ENCODE measurements at regions not wholly inside any gene's neighbourhood (a gene's known extent, or its start where the extent isn't known, plus 50 kb on each side); places are given as distances from the start of the nearest gene placed in this dataset.

DNA sequence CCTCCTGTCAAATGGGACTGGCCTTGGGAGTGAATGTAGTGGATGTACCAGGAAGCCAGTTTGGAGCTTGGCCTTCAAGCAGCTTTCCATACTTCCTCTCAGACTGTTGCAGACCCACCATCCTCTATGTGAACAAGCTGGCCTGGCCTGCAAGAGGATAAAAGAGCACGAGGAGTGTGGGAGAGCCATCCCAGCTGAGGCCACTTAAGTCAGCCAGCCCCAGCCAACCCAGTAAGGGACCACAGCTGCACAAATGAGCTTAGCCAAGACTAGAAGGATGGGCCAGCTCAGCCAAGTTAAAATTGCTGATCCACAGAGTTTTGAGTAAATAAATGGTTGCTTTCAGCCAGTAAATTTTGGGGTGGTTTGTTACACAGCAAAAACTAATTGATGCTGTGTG lies 156.9 kb upstream of the SOX4 start:
- Histone ChIP-seq H3K27me3 (ENCODE audit: control insufficient read depth in 3 of 3, insufficient read depth in 3 of 3, low read length in 3 of 3) (no peaks in the 10 kb centered on the region), H3K4me3 (ENCODE audit: low read depth in 1 of 3, low read length in 3 of 3) (no peak overlapping the region), H3K4me1 (ENCODE audit: control insufficient read depth in 3 of 3, insufficient read depth in 2 of 3, low read depth in 1 of 3, low read length in 2 of 3) (no peaks in the 10 kb centered on the region), H3K36me3 (ENCODE audit: control insufficient read depth in 3 of 3, insufficient read depth in 2 of 3, low read depth in 1 of 3, low read length in 3 of 3) (no peaks in the 10 kb centered on the region), H3K27ac (ENCODE audit: low read depth in 1 of 3, low read length in 2 of 3) (no peak overlapping the region), H3K9me3 (ENCODE audit: control insufficient read depth in 2 of 2, insufficient read depth in 1 of 2, low read depth in 1 of 2, low read length in 1 of 2) (peaks cover 0 to 3% of the 10 kb centered on the region in 2 donors)
- 69 to 100% (median 78%) methylated on average over 1 of the region's 1 CpG for WGBS, 3 donors
- no peak for FAIRE-seq
- no peak for DNase-seq

DNA sequence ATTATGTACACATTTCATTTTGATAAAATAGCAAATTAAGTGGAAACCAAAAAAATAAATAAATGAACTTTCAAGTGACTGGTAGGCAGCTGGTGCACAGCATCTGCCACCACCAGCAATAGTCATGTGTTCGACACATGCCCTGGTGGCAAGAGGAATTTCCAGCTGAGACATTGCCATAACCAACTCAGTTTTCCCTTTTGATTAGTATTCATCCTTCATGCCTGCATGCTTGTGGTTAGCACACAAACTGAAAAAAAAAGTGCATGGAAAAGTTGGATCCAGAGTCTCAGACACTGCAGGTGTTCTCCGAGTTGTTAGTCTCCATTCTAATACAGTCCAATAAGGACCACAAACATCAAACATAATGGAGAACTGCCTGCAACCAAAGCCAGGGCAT lies 156.0 kb upstream of the SOX4 start:
- FAIRE-seq = no peak
- Histone ChIP-seq H3K4me1 (ENCODE audit: control insufficient read depth in 3 of 3, insufficient read depth in 2 of 3, low read depth in 1 of 3, low read length in 2 of 3) (no peaks in the 10 kb centered on the region), H3K4me3 (ENCODE audit: low read depth in 1 of 3, low read length in 3 of 3) (no peak overlapping the region), H3K27me3 (ENCODE audit: control insufficient read depth in 3 of 3, insufficient read depth in 3 of 3, low read length in 3 of 3) (no peaks in the 10 kb centered on the region), H3K36me3 (ENCODE audit: control insufficient read depth in 3 of 3, insufficient read depth in 2 of 3, low read depth in 1 of 3, low read length in 3 of 3) (no peaks in the 10 kb centered on the region), H3K27ac (ENCODE audit: low read depth in 1 of 3, low read length in 2 of 3) (no peak overlapping the region), H3K9me3 (ENCODE audit: control insufficient read depth in 2 of 2, insufficient read depth in 1 of 2, low read depth in 1 of 2, low read length in 1 of 2) (no peaks in the 10 kb centered on the region)
- 93 to 97% (median 96%) methylated on average over 2 of the region's 2 CpGs for WGBS, 3 donors
- DNase-seq = no peak

DNA sequence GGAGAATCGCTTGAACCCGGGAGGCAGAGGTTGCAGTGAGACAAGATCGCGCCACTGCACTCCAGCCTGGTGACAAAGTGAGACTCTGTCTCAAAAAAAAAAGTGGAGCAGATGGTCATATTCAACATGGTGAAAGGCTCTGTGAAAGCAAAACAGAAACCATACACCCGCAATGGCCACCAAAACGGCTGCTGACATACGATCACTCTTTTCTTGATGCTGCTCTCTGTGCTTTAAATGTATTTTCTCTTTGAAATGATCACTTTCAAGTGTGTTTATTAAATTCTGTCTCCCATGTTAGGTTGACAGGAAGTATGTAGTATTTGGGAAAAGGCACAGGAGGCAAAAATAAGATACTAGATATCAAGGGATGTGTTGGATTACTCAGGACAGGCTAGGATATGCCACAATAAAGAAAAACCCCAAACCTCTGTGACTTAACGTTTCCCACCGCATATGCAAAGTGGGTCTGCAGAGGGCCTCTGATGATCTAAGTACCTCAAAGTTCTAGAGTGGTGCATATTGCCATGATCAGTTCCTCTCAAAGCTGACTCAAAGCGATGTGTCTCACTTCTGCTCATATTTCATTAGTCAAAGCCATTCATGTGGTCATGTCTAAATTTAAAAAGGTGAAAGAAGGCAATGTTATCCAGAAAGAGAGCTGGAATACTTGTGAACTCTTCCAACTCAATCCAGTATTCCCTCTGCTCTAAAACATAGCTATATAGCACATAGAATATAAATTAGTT lies 155.1 kb upstream of the SOX4 start:
- DNase-seq (no peak), FAIRE-seq (no peak)

GRCh38 chr6:21438986-21439352 lies 154.6 kb upstream of the SOX4 start:
- Histone ChIP-seq H3K27me3 (ENCODE audit: control insufficient read depth in 3 of 3, insufficient read depth in 3 of 3, low read length in 3 of 3) (no peaks in the 10 kb centered on the region), H3K27ac (ENCODE audit: low read depth in 1 of 3, low read length in 2 of 3) (no peak overlapping the region), H3K4me3 (ENCODE audit: low read depth in 1 of 3, low read length in 3 of 3) (no peak overlapping the region), H3K36me3 (ENCODE audit: control insufficient read depth in 3 of 3, insufficient read depth in 2 of 3, low read depth in 1 of 3, low read length in 3 of 3) (no peaks in the 10 kb centered on the region), H3K9me3 (ENCODE audit: control insufficient read depth in 2 of 2, insufficient read depth in 1 of 2, low read depth in 1 of 2, low read length in 1 of 2) (no peaks in the 10 kb centered on the region), H3K4me1 (ENCODE audit: control insufficient read depth in 3 of 3, insufficient read depth in 2 of 3, low read depth in 1 of 3, low read length in 2 of 3) (no peaks in the 10 kb centered on the region)
- FAIRE-seq (no peak), DNase-seq (no peak)
- 46 to 72% (median 70%) methylated on average over 2 of the region's 2 CpGs for WGBS, 3 donors

More for the DNA sequence above, 155.1 kb upstream of the SOX4 start:
- WGBS, 3 donors = 70 to 88% (median 72%) methylated on average over 10 of the region's 10 CpGs
- H3K36me3 ChIP-seq (ENCODE audit: control insufficient read depth in 3 of 3, insufficient read depth in 2 of 3, low read depth in 1 of 3, low read length in 3 of 3) = no peaks in the 10 kb centered on the region
- no peaks in the 10 kb centered on the region for H3K4me1 ChIP-seq (ENCODE audit: control insufficient read depth in 3 of 3, insufficient read depth in 2 of 3, low read depth in 1 of 3, low read length in 2 of 3)
- H3K27ac ChIP-seq (ENCODE audit: low read depth in 1 of 3, low read length in 2 of 3) = no peak overlapping the region
- no peak overlapping the region for H3K4me3 ChIP-seq (ENCODE audit: low read depth in 1 of 3, low read length in 3 of 3)
- H3K27me3 ChIP-seq (ENCODE audit: control insufficient read depth in 3 of 3, insufficient read depth in 3 of 3, low read length in 3 of 3) = no peaks in the 10 kb centered on the region
- H3K9me3 ChIP-seq (ENCODE audit: control insufficient read depth in 2 of 2, insufficient read depth in 1 of 2, low read depth in 1 of 2, low read length in 1 of 2) = no peaks in the 10 kb centered on the region

DNA sequence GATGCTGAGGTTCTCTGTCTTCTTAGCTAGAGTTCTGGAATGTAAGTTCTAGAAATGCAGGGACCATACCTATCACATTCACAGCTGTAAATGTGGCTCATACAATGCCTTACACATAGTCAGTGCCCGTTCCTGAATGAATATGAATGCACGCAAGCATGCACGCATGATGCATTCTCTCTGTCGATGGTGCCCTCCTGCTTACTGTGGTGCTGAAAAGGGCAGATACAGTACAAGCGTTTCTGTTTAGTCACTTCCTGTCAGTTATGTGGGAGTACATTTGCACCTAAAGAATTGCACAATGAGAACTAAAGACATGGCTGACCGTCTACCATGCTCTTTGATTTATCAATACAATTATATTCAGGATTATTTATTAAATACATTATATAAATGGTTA lies 152.2 kb upstream of the SOX4 start:
- no peak overlapping the region for H3K4me3 ChIP-seq (ENCODE audit: low read depth in 1 of 3, low read length in 3 of 3)
- WGBS, 3 donors = 81 to 95% (median 85%) methylated on average over 6 of the region's 6 CpGs
- FAIRE-seq (no peak), DNase-seq (no peak)
- no peak overlapping the region for H3K27ac ChIP-seq (ENCODE audit: low read depth in 1 of 3, low read length in 2 of 3)
- no peaks in the 10 kb centered on the region for H3K36me3 ChIP-seq (ENCODE audit: control insufficient read depth in 3 of 3, insufficient read depth in 2 of 3, low read depth in 1 of 3, low read length in 3 of 3)
- no peaks in the 10 kb centered on the region for H3K27me3 ChIP-seq (ENCODE audit: control insufficient read depth in 3 of 3, insufficient read depth in 3 of 3, low read length in 3 of 3)
- H3K9me3 ChIP-seq (ENCODE audit: control insufficient read depth in 2 of 2, insufficient read depth in 1 of 2, low read depth in 1 of 2, low read length in 1 of 2) = no peaks in the 10 kb centered on the region
- H3K4me1 ChIP-seq (ENCODE audit: control insufficient read depth in 3 of 3, insufficient read depth in 2 of 3, low read depth in 1 of 3, low read length in 2 of 3) = peaks cover 0 to 3% (median 0%) of the 10 kb centered on the region in 3 donors

DNA sequence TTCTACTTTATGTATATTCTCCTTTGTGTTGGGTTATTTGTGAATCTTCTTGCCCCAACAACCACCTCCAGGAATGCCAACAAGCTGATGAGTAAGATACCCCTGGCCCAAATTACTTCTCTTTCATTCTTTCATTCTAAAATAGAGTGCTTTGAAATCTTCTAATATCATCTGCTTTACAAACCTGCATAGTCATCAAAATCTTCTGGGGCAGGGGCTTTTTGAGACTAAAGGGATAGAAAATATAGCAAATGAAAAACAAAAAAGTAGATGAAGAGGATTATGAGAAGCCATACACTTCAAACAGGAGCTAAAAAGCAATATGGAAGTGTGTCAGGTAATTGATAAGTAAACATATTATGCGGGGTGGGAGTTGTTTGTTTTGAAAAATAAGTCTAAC lies 150.7 kb upstream of the SOX4 start:
- Histone ChIP-seq H3K27me3 (ENCODE audit: control insufficient read depth in 3 of 3, insufficient read depth in 3 of 3, low read length in 3 of 3) (no peaks in the 10 kb centered on the region), H3K27ac (ENCODE audit: low read depth in 1 of 3, low read length in 2 of 3) (no peak overlapping the region), H3K36me3 (ENCODE audit: control insufficient read depth in 3 of 3, insufficient read depth in 2 of 3, low read depth in 1 of 3, low read length in 3 of 3) (no peaks in the 10 kb centered on the region), H3K4me1 (ENCODE audit: control insufficient read depth in 3 of 3, insufficient read depth in 2 of 3, low read depth in 1 of 3, low read length in 2 of 3) (peaks cover 0 to 4% (median 0%) of the 10 kb centered on the region in 3 donors), H3K9me3 (ENCODE audit: control insufficient read depth in 2 of 2, insufficient read depth in 1 of 2, low read depth in 1 of 2, low read length in 1 of 2) (no peaks in the 10 kb centered on the region), H3K4me3 (ENCODE audit: low read depth in 1 of 3, low read length in 3 of 3) (no peak overlapping the region)
- FAIRE-seq (no peak), DNase-seq (no peak)
- WGBS, 3 donors = 84 to 85% (median 85%) methylated on average over 1 of the region's 1 CpG

- no peaks in the 10 kb centered on the region for H3K36me3 ChIP-seq (ENCODE audit: control insufficient read depth in 3 of 3, insufficient read depth in 2 of 3, low read depth in 1 of 3, low read length in 3 of 3)
- no peak for DNase-seq
Measured at GRCh38 chr6:21444711-21445260, 148.8 kb upstream of the SOX4 start.

GRCh38 chr6:21447987-21448386 lies 145.6 kb upstream of the SOX4 start:
- FAIRE-seq = no peak
- Histone ChIP-seq H3K27ac (ENCODE audit: low read depth in 1 of 3, low read length in 2 of 3) (no peak overlapping the region), H3K36me3 (ENCODE audit: control insufficient read depth in 3 of 3, insufficient read depth in 2 of 3, low read depth in 1 of 3, low read length in 3 of 3) (no peaks in the 10 kb centered on the region), H3K9me3 (ENCODE audit: control insufficient read depth in 2 of 2, insufficient read depth in 1 of 2, low read depth in 1 of 2, low read length in 1 of 2) (no peaks in the 10 kb centered on the region), H3K4me3 (ENCODE audit: low read depth in 1 of 3, low read length in 3 of 3) (no peak overlapping the region), H3K4me1 (ENCODE audit: control insufficient read depth in 3 of 3, insufficient read depth in 2 of 3, low read depth in 1 of 3, low read length in 2 of 3) (peaks cover 0 to 4% (median 0%) of the 10 kb centered on the region in 3 donors), H3K27me3 (ENCODE audit: control insufficient read depth in 3 of 3, insufficient read depth in 3 of 3, low read length in 3 of 3) (no peaks in the 10 kb centered on the region)
- 67 to 81% (median 70%) methylated on average over 5 of the region's 5 CpGs for WGBS, 3 donors
- no peak for DNase-seq

More at GRCh38 chr6:21444711-21445260, 148.8 kb upstream of the SOX4 start:
- 90 to 92% (median 91%) methylated on average over 10 of the region's 10 CpGs for WGBS, 3 donors
- Histone ChIP-seq H3K4me3 (ENCODE audit: low read depth in 1 of 3, low read length in 3 of 3) (no peak overlapping the region), H3K27me3 (ENCODE audit: control insufficient read depth in 3 of 3, insufficient read depth in 3 of 3, low read length in 3 of 3) (no peaks in the 10 kb centered on the region), H3K4me1 (ENCODE audit: control insufficient read depth in 3 of 3, insufficient read depth in 2 of 3, low read depth in 1 of 3, low read length in 2 of 3) (peaks cover 0 to 4% (median 0%) of the 10 kb centered on the region in 3 donors), H3K27ac (ENCODE audit: low read depth in 1 of 3, low read length in 2 of 3) (no peak overlapping the region), H3K9me3 (ENCODE audit: control insufficient read depth in 2 of 2, insufficient read depth in 1 of 2, low read depth in 1 of 2, low read length in 1 of 2) (no peaks in the 10 kb centered on the region)
- FAIRE-seq = no peak
